Neural crest cell (in vitro differentiated cells): ENCODE measurements at regions not wholly inside any gene's neighbourhood (a gene's known extent, or its start where the extent isn't known, plus 50 kb on each side); places are given as distances from the start of the nearest gene placed in this dataset.

Experiments
- DNase-seq: peaks from one replicate; pipeline ENCODE4 v3.0.0; 2021; ENCODE audit warnings: low read depth, mixed read lengths, low spot score
- H3K27ac Mint-ChIP-seq: one replicate; pipeline ENCODE4 v1.8.0; 2021; ENCODE audit warnings: mild to moderate bottlenecking, mixed read lengths; ENCODE audit not compliant: unreplicated experiment
- H3K27me3 Mint-ChIP-seq: 2 replicates; pipeline ENCODE4 v1.8.0; 2021; ENCODE audit warnings: low read depth, mild to moderate bottlenecking, mixed read lengths
- H3K36me3 Mint-ChIP-seq: 2 replicates; pipeline ENCODE4 v1.8.0; 2021; ENCODE audit warnings: low read depth, mild to moderate bottlenecking, mixed read lengths
- H3K4me1 Mint-ChIP-seq: 2 replicates; pipeline ENCODE4 v1.8.0; 2021; ENCODE audit warnings: mixed read lengths
- H3K4me3 Mint-ChIP-seq: one replicate; pipeline ENCODE4 v1.8.0; 2021; ENCODE audit warnings: mild to moderate bottlenecking, mixed read lengths
- H3K9me3 Mint-ChIP-seq: 2 replicates; pipeline ENCODE4 v1.8.0; 2021; ENCODE audit warnings: mixed read lengths
- TF ChIP-seq, protein P1 (sequence below): fragments of 200-600 bp; sonication (generic); conservative IDR thresholded peaks from 2 replicates; pipeline ENCODE4 v1.5.0; 2021; ENCODE audit warnings: antibody characterized with exemption, mild to moderate bottlenecking

DNA sequence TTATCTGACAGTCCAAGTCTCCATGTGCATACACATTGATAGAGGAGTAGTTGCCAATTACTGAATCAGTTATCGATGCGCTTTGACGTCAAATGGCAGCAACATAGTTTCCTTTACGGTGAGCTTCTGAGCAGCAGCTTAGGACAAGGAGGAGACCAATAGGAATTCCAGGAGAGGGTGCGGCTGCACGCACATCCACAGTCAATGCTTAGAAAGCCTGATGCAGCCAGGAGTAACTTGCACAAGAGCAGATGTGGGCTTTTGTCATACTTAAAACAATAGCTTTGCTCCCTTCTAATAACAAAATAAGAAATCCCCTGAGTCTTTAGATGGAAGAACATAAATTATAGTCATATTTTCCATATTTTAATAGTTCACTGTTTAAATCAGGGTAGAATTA lies 442.1 kb downstream of the BCKDHB start:
- Mint-ChIP-seq H3K4me3 (no peak overlapping the region), H3K27me3 (no peaks in the 10 kb centered on the region), H3K36me3 (no peaks in the 10 kb centered on the region), H3K4me1 (peaks cover 36% of the 10 kb centered on the region), H3K27ac (no peak overlapping the region), H3K9me3 (peaks cover 7% of the 10 kb centered on the region)
- DNase-seq: no peak
- TF ChIP-seq, protein P1, sequence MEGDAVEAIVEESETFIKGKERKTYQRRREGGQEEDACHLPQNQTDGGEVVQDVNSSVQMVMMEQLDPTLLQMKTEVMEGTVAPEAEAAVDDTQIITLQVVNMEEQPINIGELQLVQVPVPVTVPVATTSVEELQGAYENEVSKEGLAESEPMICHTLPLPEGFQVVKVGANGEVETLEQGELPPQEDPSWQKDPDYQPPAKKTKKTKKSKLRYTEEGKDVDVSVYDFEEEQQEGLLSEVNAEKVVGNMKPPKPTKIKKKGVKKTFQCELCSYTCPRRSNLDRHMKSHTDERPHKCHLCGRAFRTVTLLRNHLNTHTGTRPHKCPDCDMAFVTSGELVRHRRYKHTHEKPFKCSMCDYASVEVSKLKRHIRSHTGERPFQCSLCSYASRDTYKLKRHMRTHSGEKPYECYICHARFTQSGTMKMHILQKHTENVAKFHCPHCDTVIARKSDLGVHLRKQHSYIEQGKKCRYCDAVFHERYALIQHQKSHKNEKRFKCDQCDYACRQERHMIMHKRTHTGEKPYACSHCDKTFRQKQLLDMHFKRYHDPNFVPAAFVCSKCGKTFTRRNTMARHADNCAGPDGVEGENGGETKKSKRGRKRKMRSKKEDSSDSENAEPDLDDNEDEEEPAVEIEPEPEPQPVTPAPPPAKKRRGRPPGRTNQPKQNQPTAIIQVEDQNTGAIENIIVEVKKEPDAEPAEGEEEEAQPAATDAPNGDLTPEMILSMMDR: no peak

DNA sequence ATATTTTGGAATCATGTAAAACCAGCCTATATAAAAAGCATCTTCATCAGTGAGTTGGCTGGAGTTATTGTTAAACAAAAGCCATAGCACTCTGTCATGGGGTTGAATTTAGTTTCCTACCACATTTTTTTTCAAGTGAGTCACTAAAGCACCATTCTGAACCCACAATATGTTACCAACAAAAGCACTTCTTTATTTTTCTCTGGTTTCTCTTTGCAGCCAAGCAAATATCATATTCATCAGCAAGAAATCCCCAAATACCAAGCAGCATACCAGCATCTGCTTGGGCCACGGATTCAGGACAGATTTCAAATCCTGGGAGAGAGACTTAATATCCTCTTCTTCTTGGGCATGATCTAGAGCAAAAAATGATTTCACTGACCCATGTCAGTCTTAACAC lies 441.4 kb downstream of the BCKDHB start:
- TF ChIP-seq, protein P1: no peak
- Mint-ChIP-seq H3K4me3 (no peak overlapping the region), H3K36me3 (no peaks in the 10 kb centered on the region), H3K27me3 (no peaks in the 10 kb centered on the region), H3K27ac (no peak overlapping the region), H3K4me1 (peaks cover 30% of the 10 kb centered on the region), H3K9me3 (peaks cover 7% of the 10 kb centered on the region)
- DNase-seq: no peak

DNA sequence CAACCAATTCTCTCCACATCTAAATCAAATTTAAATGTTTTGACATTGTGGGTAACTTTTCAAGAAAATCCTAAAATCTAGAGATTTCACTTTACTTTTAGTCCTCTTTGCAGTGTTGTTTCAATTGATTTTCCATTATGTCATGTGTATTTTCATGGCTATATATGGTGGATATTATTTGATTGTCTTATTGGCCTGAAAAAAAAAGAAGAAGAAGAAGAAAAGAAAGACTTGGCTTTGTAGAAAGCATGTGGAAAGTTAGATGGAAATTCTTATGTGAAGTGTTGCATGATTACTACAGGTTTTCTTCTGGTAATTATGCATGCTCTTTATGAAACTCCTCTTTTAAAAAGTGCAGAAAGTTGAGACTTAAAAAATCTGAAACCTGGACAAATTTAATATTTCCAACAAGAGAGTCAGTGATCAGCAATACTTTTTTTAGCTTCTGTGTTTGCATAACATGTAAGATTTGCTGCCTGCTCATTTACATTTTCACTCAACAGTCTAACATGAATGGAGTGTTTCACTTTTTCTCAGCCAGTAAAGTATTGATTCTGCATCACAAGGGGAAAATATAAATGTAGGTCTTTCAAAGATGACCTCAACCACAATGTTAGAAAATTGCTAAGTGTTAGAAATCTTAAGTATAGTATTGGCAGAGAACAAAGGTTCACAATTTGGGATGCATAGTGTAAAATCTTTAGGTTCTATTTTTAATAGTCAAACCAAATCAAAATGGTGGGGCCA lies 438.7 kb downstream of the BCKDHB start:
- TF ChIP-seq, protein P1: no peak
- Mint-ChIP-seq H3K36me3 (no peaks in the 10 kb centered on the region), H3K4me1 (peaks cover 26% of the 10 kb centered on the region), H3K27ac (no peak overlapping the region), H3K4me3 (no peak overlapping the region), H3K9me3 (peaks cover 2% of the 10 kb centered on the region), H3K27me3 (no peaks in the 10 kb centered on the region)
- DNase-seq: no peak

DNA sequence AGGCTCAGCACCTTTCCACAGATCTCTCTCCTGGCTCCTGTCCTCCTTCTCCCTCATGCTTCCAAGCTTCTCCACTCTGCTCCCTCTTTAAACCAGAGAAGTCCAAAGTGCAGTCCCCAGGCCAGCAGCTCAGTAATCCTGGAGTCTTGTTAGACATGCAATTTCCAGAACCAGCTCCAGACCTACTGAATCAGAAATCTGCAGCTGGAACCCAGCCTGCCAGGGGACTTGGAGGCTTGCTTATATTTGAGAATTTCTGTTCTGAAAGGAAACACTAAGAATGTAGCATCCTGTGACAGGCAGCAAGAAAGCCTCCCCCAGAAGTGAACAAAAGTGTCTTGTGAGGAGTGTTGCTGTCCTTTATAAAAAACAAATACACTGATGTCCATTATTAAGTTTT lies 438.1 kb downstream of the BCKDHB start:
- Mint-ChIP-seq H3K4me1 (peaks cover 26% of the 10 kb centered on the region), H3K9me3 (peaks cover 4% of the 10 kb centered on the region), H3K27me3 (no peaks in the 10 kb centered on the region), H3K36me3 (no peaks in the 10 kb centered on the region), H3K4me3 (no peak overlapping the region), H3K27ac (peak overlapping the region; percentile 44)
- TF ChIP-seq, protein P1: no peak
- no peak for DNase-seq

DNA sequence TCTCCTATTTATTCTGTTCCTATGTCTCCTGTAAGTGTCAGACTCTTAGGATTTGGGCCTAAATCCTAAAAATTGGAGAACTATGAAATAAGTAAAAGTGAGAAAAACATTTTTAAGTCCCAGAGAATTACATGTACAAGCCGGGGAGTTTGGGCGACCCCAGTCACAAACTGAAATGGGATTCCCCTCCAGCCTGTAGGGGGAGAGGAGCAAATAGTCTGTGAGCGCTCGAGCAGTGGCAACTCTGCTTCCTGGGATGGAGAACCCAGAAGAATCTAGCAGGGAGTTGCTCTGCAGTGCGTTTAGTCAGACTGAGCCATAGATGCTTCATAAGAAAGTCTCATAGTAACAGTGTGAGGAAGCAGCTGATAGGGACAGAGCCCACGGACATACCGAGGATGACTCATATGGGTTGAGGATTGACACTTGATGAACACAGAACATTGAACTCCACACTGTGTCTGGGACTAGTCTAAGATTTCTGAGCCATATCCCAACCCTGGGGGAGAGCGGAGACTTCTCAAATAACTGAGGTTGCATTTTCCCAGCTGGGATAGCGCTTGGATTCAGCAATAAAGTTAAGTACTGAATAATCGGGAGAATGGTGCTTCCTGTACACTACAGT lies 437.2 kb downstream of the BCKDHB start:
- Mint-ChIP-seq H3K4me3 (no peak overlapping the region), H3K4me1 (peaks cover 26% of the 10 kb centered on the region), H3K27me3 (no peaks in the 10 kb centered on the region), H3K36me3 (no peaks in the 10 kb centered on the region), H3K9me3 (peaks cover 4% of the 10 kb centered on the region), H3K27ac (no peak overlapping the region)
- no peak for DNase-seq
- TF ChIP-seq, protein P1: no peak
